Right atrium auricular region (tissue), 2 donors: ENCODE measurements at regions not wholly inside any gene's neighbourhood (a gene's known extent, or its start where the extent isn't known, plus 50 kb on each side); places are given as distances from the start of the nearest gene placed in this dataset.

Experiments used
- DNase-seq: peaks from one replicate; pipeline ENCODE4 v3.0.0-alpha.2; 2019; ENCODE audit warnings: low spot score
- H3K27ac ChIP-seq, 2 donors: fragments of 200-600 bp; sonication (generic); 1 replicate in 1 of 2; 2 replicates in 1 of 2; pipeline ENCODE4 v1.5.1; 2016 to 2019
- H3K27me3 ChIP-seq, 2 donors: fragments of 200-600 bp; sonication (generic); one replicate each; pipeline versions ENCODE4 v1.5.1 to v1.6.0; 2017 to 2019
- H3K36me3 ChIP-seq: fragments of 200-600 bp; sonication (generic); one replicate; pipeline ENCODE4 v1.5.1; 2016
- H3K4me1 ChIP-seq, 2 donors: fragments of 200-600 bp; sonication (generic); one replicate each; pipeline versions ENCODE4 v1.5.1 to v1.6.0; 2017 to 2019
- H3K4me3 ChIP-seq, 2 donors: fragments of 200-600 bp; sonication (generic); 1 replicate in 1 of 2; 2 replicates in 1 of 2; pipeline ENCODE4 v1.5.1; 2017 to 2019; ENCODE audit warnings: mild to moderate bottlenecking in 1 of 2, moderate library complexity in 1 of 2
- H3K9me3 ChIP-seq, 2 donors: fragments of 200-600 bp; sonication (generic); one replicate each; pipeline ENCODE4 v1.5.1; 2019
- CTCF ChIP-seq, 2 donors: fragments of 200-600 bp; sonication (generic); IDR thresholded peaks; one replicate each; pipeline ENCODE4 v1.5.1; 2019; ENCODE audit warnings: antibody characterized with exemption in 2 of 2

GRCh38 chr4:58163156-58163555 is 1053.0 kb upstream of the IGFBP7 start:
- H3K4me1 ChIP-seq = no peaks in the 10 kb centered on the region
- H3K27me3 ChIP-seq = no peaks in the 10 kb centered on the region
- H3K9me3 ChIP-seq = no peaks in the 10 kb centered on the region
- no peak overlapping the region for H3K4me3 ChIP-seq
- no peak overlapping the region for H3K27ac ChIP-seq
- H3K36me3 ChIP-seq = no peaks in the 10 kb centered on the region
- no peak for TF ChIP-seq CTCF (IDR thresholded peaks at IDR 0.05)
- no peak for DNase-seq

- H3K4me3 ChIP-seq = no peak overlapping the region
- H3K9me3 ChIP-seq = no peaks in the 10 kb centered on the region
- H3K27ac ChIP-seq = no peak overlapping the region
- no peaks in the 10 kb centered on the region for H3K4me1 ChIP-seq
- no peaks in the 10 kb centered on the region for H3K27me3 ChIP-seq
- H3K36me3 ChIP-seq = no peaks in the 10 kb centered on the region
- no peak for DNase-seq
- TF ChIP-seq CTCF (IDR thresholded peaks at IDR 0.05) = no peak
Observed at GRCh38 chr4:58149404-58150085, 1039.4 kb upstream of the IGFBP7 start.

DNA sequence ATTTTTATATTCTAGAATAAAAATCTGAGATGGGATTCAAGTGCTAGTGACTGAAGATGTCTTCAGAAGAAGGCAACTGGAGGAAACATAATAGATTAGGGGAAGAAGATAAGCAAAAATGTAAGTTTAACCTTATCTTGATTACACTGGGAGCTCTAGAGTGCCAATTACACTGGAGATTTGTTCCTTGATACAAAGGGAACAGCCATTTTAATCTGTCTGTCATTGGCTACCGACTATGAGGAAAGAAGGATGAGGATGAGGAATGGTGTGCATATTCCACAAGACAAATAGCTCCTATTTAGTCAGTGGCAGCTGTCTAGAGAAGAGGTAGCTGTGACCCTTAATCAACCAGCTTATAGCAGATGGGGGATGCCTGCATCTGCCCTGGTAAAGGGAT is 1034.5 kb upstream of the IGFBP7 start:
- H3K27me3 ChIP-seq = no peaks in the 10 kb centered on the region
- no peaks in the 10 kb centered on the region for H3K4me1 ChIP-seq
- H3K27ac ChIP-seq = no peak overlapping the region
- H3K36me3 ChIP-seq = no peaks in the 10 kb centered on the region
- no peak for DNase-seq
- H3K4me3 ChIP-seq = no peak overlapping the region
- H3K9me3 ChIP-seq = no peaks in the 10 kb centered on the region
- TF ChIP-seq CTCF (IDR thresholded peaks at IDR 0.05) = no peak

DNA sequence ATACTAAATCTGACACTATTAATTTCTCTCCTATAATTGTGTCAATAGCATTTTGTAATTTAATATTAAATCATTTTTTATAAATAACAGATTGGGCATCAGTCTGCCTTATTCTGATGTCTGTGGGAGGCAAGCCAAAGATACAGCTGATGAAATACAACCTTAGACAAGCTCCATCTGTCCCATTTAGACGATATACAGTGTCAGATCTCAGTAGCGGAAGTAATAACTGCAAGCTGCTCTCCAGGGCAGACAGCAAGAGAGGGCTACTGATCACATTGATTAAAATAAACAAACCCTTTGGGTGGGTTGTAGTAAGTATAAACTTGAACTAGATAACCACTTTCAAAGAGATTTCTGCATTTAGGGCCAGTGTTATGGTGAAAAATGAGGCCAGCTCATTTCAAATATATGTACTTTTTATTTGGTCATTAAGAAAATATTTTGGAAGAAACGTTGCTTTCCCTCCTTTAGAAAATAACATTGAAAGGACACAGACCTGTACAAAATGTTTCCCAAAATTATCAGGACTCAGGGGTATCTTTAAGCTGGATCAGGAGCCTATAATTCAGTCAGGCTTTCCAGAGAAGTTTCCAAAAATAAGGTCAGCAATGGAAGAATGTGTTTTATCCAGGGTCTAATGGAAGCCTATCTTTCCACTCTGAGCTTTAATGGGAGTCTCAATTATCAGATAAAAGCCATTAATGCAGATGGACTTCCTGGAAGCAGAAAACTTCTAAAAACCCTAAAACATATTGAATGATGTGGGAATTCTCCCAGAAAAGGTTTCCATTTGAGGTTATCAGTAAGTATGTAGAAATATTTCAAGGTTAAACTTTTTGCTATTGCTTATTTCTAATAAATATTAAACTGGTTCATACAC is 1028.8 kb upstream of the IGFBP7 start:
- no peak overlapping the region for H3K27ac ChIP-seq
- no peaks in the 10 kb centered on the region for H3K9me3 ChIP-seq
- TF ChIP-seq CTCF (IDR thresholded peaks at IDR 0.05) = no peak
- no peaks in the 10 kb centered on the region for H3K36me3 ChIP-seq
- H3K27me3 ChIP-seq = no peaks in the 10 kb centered on the region
- H3K4me3 ChIP-seq = no peak overlapping the region
- H3K4me1 ChIP-seq = no peaks in the 10 kb centered on the region
- no peak for DNase-seq

- Histone ChIP-seq H3K27me3 (no peaks in the 10 kb centered on the region), H3K27ac (no peak overlapping the region), H3K4me3 (no peak overlapping the region), H3K36me3 (no peaks in the 10 kb centered on the region), H3K9me3 (no peaks in the 10 kb centered on the region), H3K4me1 (no peaks in the 10 kb centered on the region)
- no peak for TF ChIP-seq CTCF (IDR thresholded peaks at IDR 0.05)
- no peak for DNase-seq
Observed at GRCh38 chr4:58136604-58137003, 1026.4 kb upstream of the IGFBP7 start.
